ENCODE measurements at regions not wholly inside any gene's neighbourhood (a gene's known extent, or its start where the extent isn't known, plus 50 kb on each side); places are given as distances from the start of the nearest gene placed in this dataset.
"Not testable (repeated sequence)": the region's sequence is repeated elsewhere in the genome, so short reads cannot be mapped to it uniquely, and the experiment has no call there.

GRCh38 chr2:58432491-58433170, 191.5 kb upstream of the FANCL start:
- DNase-seq = no peak

GRCh38 chr2:58429014-58429875, 188.1 kb upstream of the FANCL start:
- peak; percentile 20 for DNase-seq

- DNase-seq = peak; percentile 63
These were observed 187.2 kb upstream of the FANCL start for GRCh38 chr2:58428096-58429013.

- peak; percentile 41 for DNase-seq
These were observed 186.5 kb upstream of the FANCL start for GRCh38 chr2:58427572-58428095.

- DNase-seq = no peak
These were observed 184.2 kb upstream of the FANCL start for GRCh38 chr2:58425368-58425767.

- no peak for DNase-seq
These were observed 178.9 kb upstream of the FANCL start for GRCh38 chr2:58419983-58420382.

GRCh38 chr2:58416696-58417095, 175.6 kb upstream of the FANCL start:
- no peak for DNase-seq

GRCh38 chr2:58414506-58414905, 173.4 kb upstream of the FANCL start:
- DNase-seq = no peak

GRCh38 chr2:58410549-58410948, 169.4 kb upstream of the FANCL start:
- DNase-seq = no peak

- no peak for DNase-seq
These were observed 166.4 kb upstream of the FANCL start for GRCh38 chr2:58407487-58407886.

GRCh38 chr2:58405341-58405740, 164.2 kb upstream of the FANCL start:
- DNase-seq = no peak

- DNase-seq = no peak
These were observed 160.8 kb upstream of the FANCL start for GRCh38 chr2:58401936-58402335.

- DNase-seq = no peak
These were observed 157.3 kb upstream of the FANCL start for GRCh38 chr2:58398406-58398805.

- DNase-seq = no peak
These were observed 146.6 kb upstream of the FANCL start for GRCh38 chr2:58387701-58388100.

- not testable (repeated sequence) for DNase-seq
These were observed 145.8 kb upstream of the FANCL start for GRCh38 chr2:58386904-58387303.

GRCh38 chr2:58378152-58378551, 137.0 kb upstream of the FANCL start:
- DNase-seq = no peak

GRCh38 chr2:58377181-58377580, 136.1 kb upstream of the FANCL start:
- no peak for DNase-seq

- DNase-seq = no peak
These were observed 135.5 kb upstream of the FANCL start for GRCh38 chr2:58376592-58376991.

GRCh38 chr2:58369594-58369993, 128.5 kb upstream of the FANCL start:
- DNase-seq = no peak

- DNase-seq = no peak
These were observed 123.0 kb upstream of the FANCL start for GRCh38 chr2:58364098-58364497.

GRCh38 chr2:58358026-58358425, 116.9 kb upstream of the FANCL start:
- DNase-seq = no peak

- no peak for DNase-seq
These were observed 116.4 kb upstream of the FANCL start for GRCh38 chr2:58357521-58357920.

GRCh38 chr2:58354230-58354629, 113.1 kb upstream of the FANCL start:
- no peak for DNase-seq
